ENCODE measurements at regions not wholly inside any gene's neighbourhood (a gene's known extent, or its start where the extent isn't known, plus 50 kb on each side); places are given as distances from the start of the nearest gene placed in this dataset.

DNA sequence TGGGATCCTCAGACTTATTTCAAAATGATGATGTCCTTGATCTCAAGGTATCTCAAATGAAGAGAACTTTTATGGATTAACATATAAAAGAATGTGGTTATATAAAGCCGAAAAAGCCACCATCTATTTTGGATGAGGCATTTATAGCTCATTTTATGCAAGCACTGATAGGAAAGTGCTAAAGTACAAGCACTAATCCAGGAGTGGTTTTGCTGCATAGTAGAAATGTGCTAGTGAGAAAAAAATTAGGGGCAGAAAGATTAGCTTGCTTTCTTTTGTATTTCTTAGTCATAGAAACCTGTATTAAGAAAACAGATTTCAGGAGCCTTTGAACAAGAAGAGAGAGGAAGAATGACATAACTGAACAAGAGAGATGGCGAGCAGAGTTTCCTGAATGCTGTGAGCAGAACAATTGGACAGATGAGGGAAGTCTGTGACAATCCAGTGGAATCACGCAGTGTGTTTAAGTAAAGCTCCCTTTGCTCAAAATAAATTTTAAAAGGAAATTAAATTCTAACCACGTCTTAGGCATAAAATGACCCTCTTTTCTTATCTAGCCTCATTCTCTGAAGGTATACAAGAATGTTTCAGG, 238.2 kb upstream of the NOVA1 start:
- TF ChIP-seq POLR2A (IDR thresholded peaks at IDR 0.05) = no peak
- TF ChIP-seq, protein P1, sequence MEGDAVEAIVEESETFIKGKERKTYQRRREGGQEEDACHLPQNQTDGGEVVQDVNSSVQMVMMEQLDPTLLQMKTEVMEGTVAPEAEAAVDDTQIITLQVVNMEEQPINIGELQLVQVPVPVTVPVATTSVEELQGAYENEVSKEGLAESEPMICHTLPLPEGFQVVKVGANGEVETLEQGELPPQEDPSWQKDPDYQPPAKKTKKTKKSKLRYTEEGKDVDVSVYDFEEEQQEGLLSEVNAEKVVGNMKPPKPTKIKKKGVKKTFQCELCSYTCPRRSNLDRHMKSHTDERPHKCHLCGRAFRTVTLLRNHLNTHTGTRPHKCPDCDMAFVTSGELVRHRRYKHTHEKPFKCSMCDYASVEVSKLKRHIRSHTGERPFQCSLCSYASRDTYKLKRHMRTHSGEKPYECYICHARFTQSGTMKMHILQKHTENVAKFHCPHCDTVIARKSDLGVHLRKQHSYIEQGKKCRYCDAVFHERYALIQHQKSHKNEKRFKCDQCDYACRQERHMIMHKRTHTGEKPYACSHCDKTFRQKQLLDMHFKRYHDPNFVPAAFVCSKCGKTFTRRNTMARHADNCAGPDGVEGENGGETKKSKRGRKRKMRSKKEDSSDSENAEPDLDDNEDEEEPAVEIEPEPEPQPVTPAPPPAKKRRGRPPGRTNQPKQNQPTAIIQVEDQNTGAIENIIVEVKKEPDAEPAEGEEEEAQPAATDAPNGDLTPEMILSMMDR (IDR thresholded peaks at IDR 0.05) = no peak

All from heart left ventricle (tissue), 13 donors.